Liver (tissue), 8 donors: ENCODE measurements at regions not wholly inside any gene's neighbourhood (a gene's known extent, or its start where the extent isn't known, plus 50 kb on each side); places are given as distances from the start of the nearest gene placed in this dataset.

Source experiments
- DNase-seq: peaks from one replicate; pipeline ENCODE4 v3.0.0-alpha.2; 2017; ENCODE audit warnings: low spot score
- H3K27ac ChIP-seq, 2 donors: one replicate each; pipeline ENCODE4 v1.7.0; 2013; ENCODE audit warnings: inconsistent platforms in 2 of 2, low read length in 2 of 2, control low read depth in 1 of 2, low read depth in 1 of 2, mild to moderate bottlenecking in 1 of 2
- H3K27me3 ChIP-seq, 4 donors: one replicate each; pipeline versions ENCODE4 v1.6.1 to v1.7.0; 2013; ENCODE audit warnings: low read length in 3 of 4, inconsistent platforms in 1 of 4, mild to moderate bottlenecking in 1 of 4, moderate library complexity in 1 of 4; ENCODE audit not compliant: control insufficient read depth in 4 of 4, insufficient read depth in 4 of 4
- H3K36me3 ChIP-seq, 4 donors: one replicate each; pipeline versions ENCODE4 v1.6.1 to v1.7.0; 2013; ENCODE audit warnings: low read length in 3 of 4, mild to moderate bottlenecking in 3 of 4, low read depth in 1 of 4, moderate library complexity in 1 of 4; ENCODE audit not compliant: control insufficient read depth in 4 of 4, insufficient read depth in 3 of 4
- H3K4me1 ChIP-seq, 4 donors: one replicate each; pipeline versions ENCODE4 v1.6.1 to v1.7.0; 2013; ENCODE audit warnings: low read length in 3 of 4, mild to moderate bottlenecking in 3 of 4, moderate library complexity in 1 of 4; ENCODE audit not compliant: control insufficient read depth in 4 of 4, insufficient read depth in 4 of 4
- H3K4me3 ChIP-seq, 3 donors: one replicate each; pipeline versions ENCODE4 v1.6.1 to v1.7.0; 2013; ENCODE audit warnings: low read length in 3 of 3, control low read depth in 1 of 3, low read depth in 1 of 3, mild to moderate bottlenecking in 1 of 3
- H3K9ac ChIP-seq, 2 donors: one replicate each; pipeline ENCODE4 v1.7.0; 2013; ENCODE audit warnings: low read length in 2 of 2, mild to moderate bottlenecking in 2 of 2, moderate library complexity in 2 of 2, control low read depth in 1 of 2, low read depth in 1 of 2
- H3K9me3 ChIP-seq, 4 donors: one replicate each; pipeline versions ENCODE4 v1.6.1 to v1.7.0; 2013; ENCODE audit warnings: low read length in 3 of 4; ENCODE audit not compliant: control insufficient read depth in 4 of 4
- ATF3 ChIP-seq: IDR thresholded peaks from 2 replicates; pipeline ENCODE4 v1.6.1; 2016; ENCODE audit warnings: antibody characterized with exemption
- CTCF ChIP-seq: fragments of 150-350 bp; IDR thresholded peaks from 2 replicates; pipeline ENCODE4 v1.5.1; 2017; ENCODE audit warnings: improper control_type of control experiment, low read depth, low read length; ENCODE audit not compliant: missing input control
- FOXA1 ChIP-seq: IDR thresholded peaks from 2 replicates; pipeline ENCODE4 v1.6.1; 2016; ENCODE audit warnings: antibody characterized with exemption
- FOXA2 ChIP-seq: IDR thresholded peaks from 2 replicates; pipeline ENCODE4 v1.6.1; 2016; ENCODE audit warnings: antibody characterized with exemption
- GABPA ChIP-seq, 2 donors: IDR thresholded peaks in 1 of 2; conservative IDR thresholded peaks in 1 of 2; 2 replicates each; pipeline ENCODE4 v1.6.1; 2016; ENCODE audit warnings: antibody characterized with exemption in 2 of 2, mild to moderate bottlenecking in 1 of 2, moderate library complexity in 1 of 2
- HNF4A ChIP-seq, 2 donors: conservative IDR thresholded peaks; 2 replicates each; pipeline ENCODE4 v1.6.1; 2016; ENCODE audit warnings: antibody characterized with exemption in 2 of 2, mild to moderate bottlenecking in 2 of 2
- HNF4G ChIP-seq: IDR thresholded peaks from 2 replicates; pipeline ENCODE4 v1.6.1; 2016; ENCODE audit warnings: antibody characterized with exemption
- JUND ChIP-seq, 2 donors: IDR thresholded peaks; 2 replicates each; pipeline ENCODE4 v1.6.1; 2016; ENCODE audit warnings: antibody characterized with exemption in 2 of 2
- MAX ChIP-seq: IDR thresholded peaks from 2 replicates; pipeline ENCODE4 v1.6.1; 2016; ENCODE audit warnings: antibody characterized with exemption
- NR2F2 ChIP-seq: IDR thresholded peaks from 2 replicates; pipeline ENCODE4 v1.6.1; 2016; ENCODE audit warnings: antibody characterized with exemption
- RAD21 ChIP-seq, 2 donors: IDR thresholded peaks; 2 replicates each; pipeline ENCODE4 v1.6.1; 2016; ENCODE audit warnings: antibody characterized with exemption in 2 of 2, mild to moderate bottlenecking in 2 of 2
- REST ChIP-seq: IDR thresholded peaks from 2 replicates; pipeline ENCODE4 v1.6.1; 2016; ENCODE audit warnings: antibody characterized with exemption, mild to moderate bottlenecking
- RXRA ChIP-seq, 2 donors: IDR thresholded peaks; 2 replicates each; pipeline ENCODE4 v1.6.1; 2017 to 2018; ENCODE audit warnings: antibody characterized with exemption in 2 of 2, mild to moderate bottlenecking in 1 of 2
- SP1 ChIP-seq: IDR thresholded peaks from 2 replicates; pipeline ENCODE4 v1.6.1; 2018; ENCODE audit warnings: antibody characterized with exemption, mild to moderate bottlenecking
- TAF1 ChIP-seq: conservative IDR thresholded peaks from 2 replicates; pipeline ENCODE4 v1.6.1; 2016; ENCODE audit warnings: antibody characterized with exemption, mild to moderate bottlenecking
- YY1 ChIP-seq: IDR thresholded peaks from 2 replicates; pipeline ENCODE4 v1.6.1; 2016; ENCODE audit warnings: antibody characterized with exemption, mild to moderate bottlenecking
- WGBS: extraction: QIAGEN DNeasy Blood & Tissue Kit; methylation state at CpG from one replicate; pipeline ENCODE4 v1.1.7; 2013; 5-methylcytosine and 5-hydroxymethylcytosine counted together
- donor health status: healthy.
- donor health status: healthy.
- donor health status: healthy.
- donor health status: healthy.
- donor health status: healthy.

- Histone ChIP-seq H3K4me1 (no peaks in the 10 kb centered on the region), H3K27me3 (peaks cover 0 to 2% (median 0%) of the 10 kb centered on the region in 4 donors), H3K9ac (no peak overlapping the region), H3K36me3 (no peaks in the 10 kb centered on the region), H3K4me3 (no peak overlapping the region), H3K27ac (no peak overlapping the region), H3K9me3 (no peaks in the 10 kb centered on the region)
- WGBS = 70% methylated on average over 4 of the region's 4 CpGs
- TF ChIP-seq YY1 (no peak), GABPA (IDR thresholded peaks at IDR 0.05 in 1 of 2, conservative IDR thresholded peaks at IDR 0.05 in 1 of 2) (no peak), HNF4G (no peak), SP1 (no peak), NR2F2 (no peak), ATF3 (no peak), RXRA (IDR thresholded peaks at IDR 0.05) (no peak), FOXA2 (no peak), FOXA1 (no peak), CTCF (no peak), REST (no peak), TAF1 (no peak), MAX (no peak), HNF4A (conservative IDR thresholded peaks at IDR 0.05) (no peak)
- DNase-seq = no peak
Measured at GRCh38 chr4:173590697-173591096, 60.7 kb upstream of the HAND2 start.

- H3K4me3 ChIP-seq = no peak overlapping the region
- peaks cover 0 to 2% (median 0%) of the 10 kb centered on the region in 4 donors for H3K27me3 ChIP-seq
- no peak overlapping the region for H3K27ac ChIP-seq
- H3K9me3 ChIP-seq = no peaks in the 10 kb centered on the region
- H3K9ac ChIP-seq = no peak overlapping the region
- DNase-seq = no peak
- WGBS = 63% methylated on average over 9 of the region's 9 CpGs
- H3K36me3 ChIP-seq = no peaks in the 10 kb centered on the region
- no peaks in the 10 kb centered on the region for H3K4me1 ChIP-seq
- TF ChIP-seq JUND (IDR thresholded peaks at IDR 0.05) (no peak), ATF3 (no peak), FOXA1 (no peak), HNF4G (no peak), FOXA2 (no peak), REST (no peak), CTCF (no peak), MAX (no peak), RAD21 (IDR thresholded peaks at IDR 0.05) (no peak), NR2F2 (no peak), SP1 (no peak), HNF4A (conservative IDR thresholded peaks at IDR 0.05) (no peak)
Measured at GRCh38 chr4:173585876-173586572, 56.0 kb upstream of the HAND2 start.
